HG02884 (cell line): ENCODE measurements at regions not wholly inside any gene's neighbourhood (a gene's known extent, or its start where the extent isn't known, plus 50 kb on each side); places are given as distances from the start of the nearest gene placed in this dataset.

Source experiments
- ATAC-seq: cut with Tn5 transposase; IDR thresholded peaks from one replicate; pipeline ENCODE4 v1.9.1; 2021; ENCODE audit warnings: mild to moderate bottlenecking, moderate library complexity; ENCODE audit not compliant: unreplicated experiment

GRCh38 chr19:29321116-29321515, 108.2 kb upstream of the UQCRFS1 start:
- no peak for ATAC-seq

- no peak for ATAC-seq
Observed at GRCh38 chr19:29323021-29323430, 110.1 kb upstream of the UQCRFS1 start.

GRCh38 chr19:29323440-29324290, 110.7 kb upstream of the UQCRFS1 start:
- ATAC-seq = no peak

DNA sequence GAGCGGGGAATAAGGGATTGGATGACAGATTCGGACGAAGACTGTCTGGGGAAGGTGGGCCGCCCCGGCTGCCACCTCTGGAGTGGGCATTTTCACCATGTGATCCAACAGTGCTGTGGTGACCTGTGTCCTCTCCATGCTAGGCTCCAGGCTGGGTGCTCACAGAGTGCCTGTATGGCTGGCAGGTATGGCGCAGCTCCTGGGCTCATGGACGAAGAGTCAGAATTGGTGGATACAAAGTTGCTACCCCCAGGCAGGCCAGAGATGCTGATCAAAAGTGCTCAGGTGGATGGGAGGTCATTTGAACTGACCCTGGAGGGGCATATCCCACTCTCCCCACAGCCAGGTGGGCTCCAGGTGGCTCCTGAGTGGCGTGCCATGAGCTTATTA, 111.3 kb upstream of the UQCRFS1 start:
- ATAC-seq = no peak

- no peak for ATAC-seq
Observed at GRCh38 chr19:29324717-29325116, 111.8 kb upstream of the UQCRFS1 start.

- ATAC-seq = no peak
Observed at GRCh38 chr19:29325241-29325975, 112.5 kb upstream of the UQCRFS1 start.

GRCh38 chr19:29326351-29326750, 113.4 kb upstream of the UQCRFS1 start:
- no peak for ATAC-seq

- no peak for ATAC-seq
Observed at GRCh38 chr19:29326849-29327840, 114.2 kb upstream of the UQCRFS1 start.

DNA sequence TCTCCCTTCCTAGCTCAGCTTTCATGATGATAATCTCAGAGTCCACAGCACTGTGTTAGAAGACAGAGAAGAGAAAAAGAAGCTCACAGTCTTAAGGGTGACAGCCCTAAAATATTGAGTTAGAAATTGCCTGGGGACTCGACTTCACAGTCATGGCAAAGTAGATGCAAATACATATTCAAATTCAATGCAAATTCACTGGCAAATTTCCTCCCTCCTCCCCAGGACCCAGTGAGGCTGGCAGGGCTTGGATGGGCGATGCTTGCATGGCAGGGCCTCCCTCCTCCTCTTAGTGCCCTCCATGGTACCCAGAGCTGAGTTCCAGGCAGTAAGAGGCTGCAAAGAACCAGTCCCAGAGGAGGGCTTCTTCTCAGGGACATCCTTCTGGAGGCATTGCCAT, 115.6 kb upstream of the UQCRFS1 start:
- ATAC-seq = no peak

- ATAC-seq = no peak
Observed at GRCh38 chr19:29329460-29330134, 116.6 kb upstream of the UQCRFS1 start.

DNA sequence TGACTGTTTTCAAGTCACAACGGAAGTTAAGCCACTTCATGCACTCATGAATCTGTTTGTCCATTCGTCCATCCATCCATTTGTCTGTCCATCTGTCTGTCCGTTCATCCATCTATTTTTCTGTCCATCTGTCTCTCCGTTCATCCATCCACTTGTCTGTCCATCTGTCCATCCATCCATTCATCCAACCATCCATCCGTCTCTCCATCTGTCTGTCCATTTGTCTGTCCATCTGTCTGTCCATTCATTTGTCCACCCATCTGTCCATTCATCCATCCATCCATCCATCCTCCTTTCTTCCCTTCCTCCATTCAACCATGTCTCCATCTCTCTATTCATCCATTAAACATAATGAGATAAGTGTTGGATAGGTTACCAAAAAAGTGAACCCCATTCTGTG, 123.5 kb upstream of the UQCRFS1 start:
- ATAC-seq = no peak

- ATAC-seq = no peak
Observed at GRCh38 chr19:29337029-29337428, 124.1 kb upstream of the UQCRFS1 start.

DNA sequence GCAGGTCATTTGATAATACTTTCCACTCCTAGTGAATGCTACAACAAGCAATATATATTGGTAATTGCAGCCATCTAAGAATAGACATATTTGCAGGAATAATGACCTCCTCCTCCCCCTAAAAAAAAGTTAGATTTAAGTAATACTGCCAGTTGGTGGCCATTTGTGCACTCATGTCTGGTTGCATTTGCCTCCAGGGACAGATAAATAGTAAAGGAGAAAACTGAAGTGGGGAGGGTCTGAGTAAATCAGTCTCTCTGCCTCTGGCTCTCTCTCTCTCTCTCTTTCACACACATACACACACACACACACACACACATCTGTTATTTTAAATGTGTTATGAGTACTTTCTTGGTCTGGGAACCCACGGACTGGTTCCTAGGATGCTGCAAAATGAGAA, 125.5 kb upstream of the UQCRFS1 start:
- no peak for ATAC-seq

GRCh38 chr19:29342721-29343120, 129.8 kb upstream of the UQCRFS1 start:
- ATAC-seq = no peak

GRCh38 chr19:29364224-29364726, 151.3 kb upstream of the UQCRFS1 start:
- no peak for ATAC-seq

DNA sequence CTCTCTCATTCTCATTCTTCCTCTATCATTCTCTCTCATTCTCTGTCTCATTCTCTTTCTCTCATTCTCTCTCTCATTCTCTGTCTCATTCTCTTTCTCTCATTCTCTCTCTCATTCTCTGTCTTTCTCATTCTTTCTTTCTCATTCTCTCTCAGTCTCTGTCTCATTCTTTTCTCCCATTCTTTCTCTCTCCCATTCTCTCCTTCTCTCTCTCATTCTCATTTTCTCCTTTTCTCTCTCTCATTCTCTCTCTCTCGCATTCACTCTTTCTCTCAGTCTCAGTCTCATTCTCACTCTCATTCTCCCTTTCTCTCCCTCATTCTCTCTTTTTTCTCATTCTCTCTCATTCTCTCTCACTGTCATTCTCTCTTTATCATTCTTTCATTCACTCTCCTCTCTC, 152.0 kb upstream of the UQCRFS1 start:
- ATAC-seq = no peak

- no peak for ATAC-seq
Observed at GRCh38 chr19:29365836-29366417, 153.0 kb upstream of the UQCRFS1 start.

DNA sequence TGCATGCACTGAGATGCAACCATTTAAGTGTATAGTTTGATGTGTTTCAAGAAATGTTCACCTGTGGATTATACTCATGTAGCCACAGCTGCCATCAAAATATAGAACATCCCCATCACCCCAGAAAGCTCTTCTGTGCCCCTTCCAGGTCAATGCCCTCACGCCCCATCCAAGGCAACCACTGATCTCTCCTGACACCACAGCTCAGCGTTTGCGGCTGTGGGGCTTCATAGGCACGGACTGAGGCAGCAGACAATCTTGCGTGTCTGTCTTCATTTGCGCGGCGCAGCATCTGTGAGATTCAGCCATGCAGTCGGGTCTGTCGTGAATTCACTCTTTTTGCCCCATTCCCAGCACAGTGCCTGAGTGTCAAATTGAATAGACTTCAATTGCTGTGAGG, 153.8 kb upstream of the UQCRFS1 start:
- no peak for ATAC-seq

- ATAC-seq = no peak
Observed at GRCh38 chr19:29367791-29368222, 154.9 kb upstream of the UQCRFS1 start.

- ATAC-seq = no peak
Observed at GRCh38 chr19:29370276-29370675, 155.5 kb upstream of the VSTM2B start.
